COLO668 (cell line): ENCODE measurements at regions not wholly inside any gene's neighbourhood (a gene's known extent, or its start where the extent isn't known, plus 50 kb on each side); places are given as distances from the start of the nearest gene placed in this dataset.
A peak's percentile ranks its signal among the peaks of the same experiment; 100 is the strongest.
"Not testable (repeated sequence)": the region's sequence is repeated elsewhere in the genome, so short reads cannot be mapped to it uniquely, and the experiment has no call there.

ENCODE experiments used
- DNase-seq: peaks from one replicate; lab custom pipeline; 2025; ENCODE audit not compliant: unreplicated experiment; lab: John Stamatoyannopoulos, UW

- no peak for DNase-seq
Observed at GRCh38 chr15:92705764-92706163, 50.2 kb upstream of the FAM174B start.

- DNase-seq = no peak
Observed at GRCh38 chr15:92706201-92706600, 50.6 kb upstream of the FAM174B start.

GRCh38 chr15:92707880-92708551 lies 52.4 kb upstream of the FAM174B start:
- DNase-seq = no peak

- DNase-seq = no peak
Observed at GRCh38 chr15:92708635-92709034, 53.1 kb upstream of the FAM174B start.

GRCh38 chr15:92709110-92709790 lies 53.7 kb upstream of the FAM174B start:
- no peak for DNase-seq

- DNase-seq = no peak
Observed at GRCh38 chr15:92711457-92711831, 55.9 kb upstream of the FAM174B start.

- peak; percentile 45 for DNase-seq
Observed at GRCh38 chr15:92714077-92714476, 58.5 kb upstream of the FAM174B start.

- DNase-seq = peak; percentile 83
Observed at GRCh38 chr15:92714477-92715401, 59.2 kb upstream of the FAM174B start.

- no peak for DNase-seq
Observed at GRCh38 chr15:92715758-92716157, 60.2 kb upstream of the FAM174B start.

GRCh38 chr15:92719021-92719420 lies 63.4 kb upstream of the FAM174B start:
- no peak for DNase-seq

- no peak for DNase-seq
Observed at GRCh38 chr15:92724144-92724543, 68.6 kb upstream of the FAM174B start.

GRCh38 chr15:92725171-92725570 lies 69.6 kb upstream of the FAM174B start:
- no peak for DNase-seq

GRCh38 chr15:92728266-92728665 lies 72.7 kb upstream of the FAM174B start:
- no peak for DNase-seq

GRCh38 chr15:92733090-92733933 lies 77.7 kb upstream of the FAM174B start:
- no peak for DNase-seq

- peak; percentile 36 for DNase-seq
Observed at GRCh38 chr15:92733934-92734521, 78.5 kb upstream of the FAM174B start.

- DNase-seq = not testable (repeated sequence)
Observed at GRCh38 chr15:92739246-92739645, 83.7 kb upstream of the FAM174B start.

- DNase-seq = no peak
Observed at GRCh38 chr15:92745845-92746271, 90.3 kb upstream of the FAM174B start.

GRCh38 chr15:92747047-92747446 lies 91.5 kb upstream of the FAM174B start:
- DNase-seq = no peak

- no peak for DNase-seq
Observed at GRCh38 chr15:92749216-92749615, 93.6 kb upstream of the FAM174B start.

- no peak for DNase-seq
Observed at GRCh38 chr15:92749946-92750345, 94.4 kb upstream of the FAM174B start.
